ENCODE measurements at regions not wholly inside any gene's neighbourhood (a gene's known extent, or its start where the extent isn't known, plus 50 kb on each side); places are given as distances from the start of the nearest gene placed in this dataset.
A peak's percentile ranks its signal among the peaks of the same experiment; 100 is the strongest.

DNA sequence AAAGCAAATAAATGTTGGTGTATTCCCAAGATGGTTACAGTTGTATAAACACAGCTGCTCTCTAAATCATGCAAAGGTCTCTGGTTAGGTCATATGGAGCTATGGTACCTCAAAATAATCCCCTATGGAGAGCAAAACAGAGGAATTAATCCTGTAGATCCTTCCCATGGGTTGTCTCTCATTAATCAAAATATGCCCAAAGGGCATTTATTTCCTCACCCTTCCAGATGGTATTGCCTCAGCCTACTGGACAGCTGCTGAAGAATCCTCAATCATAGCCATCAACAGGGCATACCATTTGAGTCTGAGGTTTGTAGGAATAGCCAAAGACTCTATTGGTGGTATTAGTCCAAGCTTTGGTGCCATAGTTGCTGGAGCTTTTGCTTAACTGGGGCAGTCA is 360.9 kb downstream of the RPL10L start:
- no peak for DNase-seq (ENCODE audit: low read depth)

DNA sequence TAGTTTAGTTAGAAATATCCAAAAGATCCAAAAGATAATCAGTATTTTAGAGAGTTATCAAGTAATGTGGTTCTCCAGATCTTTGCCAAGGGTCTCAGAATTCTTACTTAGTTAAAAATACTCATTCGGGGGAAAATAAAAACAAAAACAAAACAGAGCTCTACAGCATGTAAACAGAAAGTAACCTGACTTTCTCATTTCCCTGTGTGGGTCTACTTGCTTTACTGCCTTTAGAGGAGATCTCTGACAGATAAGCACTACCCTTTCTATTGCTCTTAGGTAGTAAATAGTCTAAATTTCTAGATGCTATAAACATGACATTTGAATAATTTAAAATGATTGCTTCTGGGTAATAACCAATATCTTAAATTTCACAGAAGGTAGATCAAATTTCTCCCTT is 371.8 kb downstream of the RPL10L start:
- no peak for DNase-seq (ENCODE audit: low read depth)

DNA sequence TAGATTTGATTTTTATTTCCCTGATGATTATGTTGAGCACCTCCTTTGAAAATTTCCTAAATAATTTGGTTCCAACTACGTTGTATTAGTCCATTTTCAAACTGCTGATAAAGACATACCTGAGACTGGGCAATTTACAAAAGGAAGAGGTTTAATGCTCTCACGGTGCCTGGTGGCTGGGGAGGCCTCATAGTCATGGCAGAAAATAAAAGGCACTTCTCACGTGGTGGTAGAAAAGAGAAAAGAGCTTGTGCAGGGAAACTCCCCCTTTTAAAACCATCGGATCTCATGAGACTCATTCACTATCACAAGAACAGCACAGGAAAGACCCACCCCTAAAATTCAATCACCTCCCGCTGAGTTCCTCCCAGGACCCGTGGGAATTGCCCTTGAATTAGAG is 372.3 kb downstream of the RPL10L start:
- DNase-seq (ENCODE audit: low read depth) = no peak

DNA sequence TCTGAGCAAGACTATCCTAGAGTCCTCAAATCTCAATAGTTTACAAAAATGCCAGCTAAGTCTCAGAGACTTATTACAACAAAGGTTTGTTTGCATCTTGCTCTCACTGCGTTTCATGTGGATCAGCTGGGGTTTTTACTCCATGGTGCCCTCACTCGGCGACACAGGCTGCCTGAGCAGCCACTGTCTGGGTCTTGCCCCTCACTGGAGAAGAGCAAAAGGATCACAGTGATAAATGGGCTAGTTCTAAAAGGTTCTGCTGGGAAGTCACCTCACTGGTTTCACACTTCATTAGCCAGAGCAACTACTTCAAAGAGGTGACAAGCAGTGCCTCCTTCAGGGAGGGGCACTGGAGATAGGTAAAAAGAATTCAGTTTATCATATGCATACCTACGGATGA is 392.0 kb downstream of the RPL10L start:
- no peak for DNase-seq (ENCODE audit: low read depth)

DNA sequence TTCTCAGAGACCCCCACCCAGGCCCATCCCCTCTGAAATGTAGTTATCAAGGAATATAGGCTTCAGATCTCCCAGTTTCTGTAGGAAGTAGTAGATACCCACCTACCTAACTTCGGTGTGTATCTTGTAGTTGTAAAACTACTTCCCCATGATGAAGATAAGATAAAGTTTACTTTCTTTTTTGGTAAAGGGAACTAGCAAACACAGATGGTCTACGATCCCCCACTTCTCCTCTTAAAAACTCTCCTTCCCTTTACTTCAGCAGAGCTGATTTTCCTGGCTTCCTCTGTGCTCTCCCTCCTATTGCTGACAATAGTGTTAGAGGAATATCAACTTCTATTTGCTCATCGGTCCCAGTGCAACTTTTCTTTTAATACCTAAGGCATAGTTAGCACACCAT is 395.2 kb downstream of the RPL10L start:
- DNase-seq (ENCODE audit: low read depth) = no peak

DNA sequence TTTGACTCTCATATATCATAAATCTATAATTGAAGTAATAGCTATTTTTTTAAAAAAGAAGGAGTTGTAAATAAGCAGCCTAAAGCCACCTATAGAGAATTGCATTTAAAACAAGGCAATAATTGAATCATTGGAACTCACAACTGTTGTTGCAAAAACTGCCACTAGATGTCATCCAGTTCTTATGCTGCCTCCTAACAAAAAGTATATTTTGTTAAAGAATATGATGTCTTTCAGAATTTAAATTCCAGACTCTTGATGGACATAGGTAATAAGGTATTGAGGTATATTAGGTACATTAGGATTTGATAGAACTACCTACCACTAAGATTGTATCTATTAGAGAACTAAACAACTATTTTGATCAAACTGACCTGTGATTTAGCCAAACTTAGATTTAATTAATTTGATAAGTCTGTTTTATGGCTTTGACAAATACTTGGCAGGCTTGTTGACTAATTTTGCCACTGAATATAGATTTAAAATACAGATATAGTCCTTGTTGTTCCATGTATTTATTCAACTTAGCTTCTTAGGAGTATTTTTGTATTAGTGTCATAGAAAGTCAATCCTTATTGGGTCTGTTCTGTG is 401.4 kb downstream of the RPL10L start:
- DNase-seq (ENCODE audit: low read depth) = peak; percentile 9

DNA sequence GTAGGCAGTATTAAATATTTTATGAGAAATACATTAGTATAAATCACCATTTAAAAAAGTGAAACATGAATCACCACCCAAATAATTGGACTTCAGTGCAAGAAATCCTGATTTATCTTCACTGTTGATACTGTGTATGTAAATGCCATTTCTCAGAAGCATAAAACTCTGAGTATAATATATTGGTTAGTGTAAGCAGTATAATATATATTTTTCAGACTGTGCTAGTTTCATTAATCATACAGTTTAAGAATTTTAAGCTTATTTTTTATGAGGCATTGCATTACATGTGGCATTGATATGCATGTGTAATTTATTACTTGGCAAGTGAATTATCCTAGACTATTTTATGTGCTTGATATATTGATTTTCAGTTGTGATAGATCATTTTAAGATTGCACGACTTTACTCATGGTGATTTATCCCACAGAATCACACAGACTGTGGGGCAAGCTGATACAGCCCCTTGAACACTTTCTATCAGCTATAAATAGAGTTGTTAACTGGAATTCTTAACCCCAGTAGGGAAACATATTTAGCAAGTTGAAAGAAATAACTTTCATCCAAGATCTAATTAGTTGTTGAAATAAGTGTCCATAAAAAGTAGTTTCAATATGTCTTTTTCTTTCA is 403.5 kb downstream of the RPL10L start:
- DNase-seq (ENCODE audit: low read depth) = no peak

DNA sequence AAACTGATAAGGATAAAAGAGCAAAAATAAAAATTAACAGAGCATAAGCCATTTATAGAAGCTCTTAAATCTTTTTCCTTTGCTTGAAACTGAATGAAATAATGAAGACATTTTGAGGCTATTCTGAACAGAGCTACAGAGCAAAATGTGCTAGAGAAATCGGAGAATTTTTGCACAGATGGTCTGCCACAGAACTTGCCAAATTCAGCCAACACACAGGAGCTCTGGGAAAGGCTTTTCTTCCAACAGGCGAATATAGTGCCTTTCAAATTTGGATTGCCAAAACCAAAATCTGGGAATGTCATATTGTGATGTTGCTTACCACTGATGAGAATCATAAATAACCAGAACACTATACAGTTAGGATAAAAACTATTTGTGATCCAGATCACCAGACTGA is 406.3 kb downstream of the RPL10L start:
- no peak for DNase-seq (ENCODE audit: low read depth)

DNA sequence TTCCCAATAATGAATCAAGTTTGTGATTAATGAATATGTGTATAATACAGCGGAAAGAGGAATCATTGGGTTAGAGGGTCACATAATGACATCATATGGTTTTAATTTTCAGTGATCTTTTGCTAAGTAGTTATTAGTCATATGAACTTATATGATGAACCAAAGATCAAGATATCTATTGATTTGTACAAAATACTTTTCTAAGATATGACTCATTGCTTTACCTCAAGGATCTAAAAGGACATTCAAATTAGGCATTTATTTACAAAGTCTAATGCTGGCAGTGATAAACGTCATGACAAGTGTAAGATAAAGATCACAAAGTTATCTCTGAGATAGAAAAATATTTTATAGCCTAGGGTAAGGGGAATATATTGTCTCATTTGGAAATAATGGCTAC is 417.8 kb downstream of the RPL10L start:
- DNase-seq (ENCODE audit: low read depth) = no peak

DNA sequence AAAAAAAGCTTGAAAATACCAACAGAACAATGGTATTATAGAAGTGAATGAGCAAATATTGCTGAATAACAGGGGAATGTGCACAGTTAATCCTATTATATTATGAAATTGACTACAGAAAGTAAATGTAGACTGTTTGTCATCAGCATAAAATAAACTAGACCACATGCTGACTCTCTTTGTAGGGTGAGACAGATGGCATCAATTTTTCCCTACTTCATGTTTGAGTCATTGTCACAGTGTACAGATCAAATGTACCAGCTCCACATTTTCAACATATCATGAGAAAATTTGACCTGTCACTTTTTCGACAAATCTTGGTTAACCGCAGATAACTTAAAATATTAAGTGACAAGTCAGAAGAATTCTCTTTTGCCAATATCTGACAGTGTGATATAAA is 421.0 kb downstream of the RPL10L start:
- no peak for DNase-seq (ENCODE audit: low read depth)

DNA sequence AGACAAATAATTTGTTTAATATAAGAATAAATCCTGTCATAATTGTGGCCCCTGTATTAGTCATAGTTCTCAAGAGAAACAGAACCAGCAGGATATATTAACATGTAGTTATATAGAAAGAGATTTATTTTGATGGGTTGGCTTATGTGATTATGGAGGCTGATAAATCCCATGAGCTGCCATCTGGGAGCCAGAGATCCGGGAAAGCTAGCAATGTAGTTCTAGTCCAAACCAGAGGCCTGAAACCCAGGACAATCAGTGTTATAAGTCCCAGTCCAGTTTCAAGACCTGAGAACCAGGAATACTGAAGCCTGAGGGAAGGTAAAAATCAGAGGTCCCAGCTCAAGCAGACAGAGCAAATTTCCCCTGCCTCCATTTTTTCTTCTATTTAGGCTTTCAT is 435.8 kb downstream of the RPL10L start:
- no peak for DNase-seq (ENCODE audit: low read depth)

DNA sequence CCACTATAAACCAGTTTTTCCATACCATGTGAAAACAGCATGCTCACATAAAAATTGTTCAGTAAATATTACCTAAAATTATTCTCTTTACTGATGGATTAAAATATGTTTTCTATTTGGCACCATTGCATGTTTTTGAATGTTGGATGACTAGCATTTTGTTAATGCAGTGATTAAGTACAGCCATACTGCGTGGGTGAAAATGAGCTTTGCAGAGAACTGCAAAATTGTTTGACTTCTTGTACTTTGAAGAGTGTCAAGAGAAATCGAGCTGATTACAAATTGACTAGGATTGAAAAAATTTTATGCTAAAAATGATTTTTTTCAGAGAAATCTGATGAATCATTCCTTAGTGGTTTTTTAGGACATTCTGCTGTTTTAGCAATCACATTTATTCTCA is 452.9 kb downstream of the RPL10L start:
- DNase-seq (ENCODE audit: low read depth) = no peak

DNA sequence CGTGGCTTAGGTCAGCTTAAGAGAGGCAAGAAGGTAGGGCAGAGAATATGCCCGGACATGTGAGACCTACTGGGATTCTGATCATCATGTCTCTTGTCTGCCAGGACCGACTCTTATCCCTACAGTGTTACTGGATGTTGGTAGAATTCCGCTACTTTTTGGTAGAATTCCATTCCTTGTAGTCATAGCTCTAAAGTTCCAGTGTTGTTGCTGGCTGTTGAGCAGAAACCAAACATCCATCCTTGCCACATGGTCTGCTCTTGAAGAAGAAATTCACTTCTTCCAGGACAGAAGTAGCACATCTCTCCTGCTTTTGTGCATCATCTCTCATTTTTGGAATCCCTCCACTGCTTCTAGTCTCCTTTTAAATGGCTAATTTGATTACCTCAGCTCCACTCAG is 453.7 kb downstream of the RPL10L start:
- DNase-seq (ENCODE audit: low read depth) = no peak
